GM12875 (cell line): ENCODE measurements at regions not wholly inside any gene's neighbourhood (a gene's known extent, or its start where the extent isn't known, plus 50 kb on each side); places are given as distances from the start of the nearest gene placed in this dataset.
A peak's percentile ranks its signal among the peaks of the same experiment; 100 is the strongest.
"Not testable (repeated sequence)": the region's sequence is repeated elsewhere in the genome, so short reads cannot be mapped to it uniquely, and the experiment has no call there.

Experiments used
- H3K4me3 ChIP-seq: one replicate; pipeline ENCODE4 v1.5.1; 2011; ENCODE audit warnings: low read depth, low read length, control low read depth
- CTCF ChIP-seq: IDR thresholded peaks from 2 replicates; pipeline ENCODE4 v1.5.1; 2011; ENCODE audit warnings: low read depth, mild to moderate bottlenecking, control low read depth, inconsistent platforms, low read length, moderate library complexity, borderline replicate concordance; ENCODE audit not compliant: insufficient read depth

GRCh38 chr1:174105086-174105485, 54.2 kb upstream of the RABGAP1L start:
- TF ChIP-seq CTCF: no peak
- H3K4me3 ChIP-seq: no peak overlapping the region

GRCh38 chr1:174103766-174104165, 55.6 kb upstream of the RABGAP1L start:
- TF ChIP-seq CTCF: no peak

GRCh38 chr1:174101976-174102375, 57.3 kb upstream of the RABGAP1L start:
- not testable (repeated sequence) for H3K4me3 ChIP-seq

More at GRCh38 chr1:174103766-174104165, 55.6 kb upstream of the RABGAP1L start:
- no peak overlapping the region for H3K4me3 ChIP-seq

DNA sequence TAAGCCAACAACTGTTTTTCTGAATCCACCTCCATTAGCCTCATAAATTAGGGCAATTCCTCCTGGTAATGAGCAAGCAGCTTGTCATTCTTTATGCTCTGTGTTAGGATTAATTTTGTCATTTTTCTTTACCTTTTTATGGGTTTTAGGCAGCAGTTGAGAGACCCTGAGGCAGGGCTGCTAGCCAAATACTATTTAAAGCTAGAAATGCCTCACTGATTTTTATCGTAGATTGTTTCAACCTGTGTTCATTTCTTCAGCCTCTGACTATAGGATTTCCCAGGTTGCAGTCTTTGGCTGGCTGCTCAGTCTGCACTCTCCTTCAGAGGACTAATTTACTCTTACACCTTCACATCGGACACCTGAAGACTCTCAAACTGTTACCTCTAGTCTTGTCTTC, 61.9 kb upstream of the RABGAP1L start:
- TF ChIP-seq CTCF: no peak
- no peak overlapping the region for H3K4me3 ChIP-seq

DNA sequence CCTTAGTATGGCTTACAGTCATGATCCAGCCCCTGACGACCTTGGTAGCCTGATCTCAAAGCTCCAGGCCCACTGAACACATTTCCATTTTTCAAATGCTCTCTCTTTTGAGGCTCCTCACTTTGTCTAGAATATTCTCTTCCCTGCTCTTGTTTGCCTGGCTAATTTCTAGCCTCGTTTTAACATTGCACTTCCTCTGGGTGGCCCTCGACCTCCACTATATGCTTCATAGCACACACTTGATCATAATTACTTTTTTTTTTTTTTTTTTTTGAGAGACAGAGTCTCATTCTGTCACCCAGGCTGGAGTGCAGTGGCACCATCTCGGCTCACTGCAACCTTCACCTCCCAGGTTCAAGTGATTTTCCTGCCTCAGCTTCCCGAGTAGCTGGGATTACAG, 65.5 kb upstream of the RABGAP1L start:
- peak; percentile 28; the same call in 1 of the 2 replicates for TF ChIP-seq CTCF
- not testable (repeated sequence) for H3K4me3 ChIP-seq

GRCh38 chr1:174090471-174090870, 68.3 kb upstream of the RC3H1 start:
- no peak for TF ChIP-seq CTCF
- no peak overlapping the region for H3K4me3 ChIP-seq

DNA sequence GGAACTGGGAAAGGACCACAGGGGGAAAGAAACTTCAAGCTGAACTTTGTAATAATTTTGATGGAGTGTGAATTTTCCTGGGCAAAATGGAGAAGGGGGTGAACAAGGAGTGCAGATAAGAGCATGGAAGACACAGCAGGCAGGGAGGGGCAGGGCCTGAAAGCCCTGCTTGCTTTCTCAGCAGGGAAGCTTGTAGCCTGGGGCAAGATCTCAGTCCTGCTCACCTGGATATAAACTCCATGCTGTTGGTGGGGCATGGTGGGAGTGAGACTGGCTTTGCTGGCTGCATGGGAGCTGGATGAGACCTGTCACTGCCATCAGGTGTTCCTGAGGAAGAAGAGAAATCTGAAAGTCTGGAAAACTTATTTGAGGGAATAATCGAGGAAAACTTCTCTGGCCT, 58.7 kb upstream of the RC3H1 start:
- no peak overlapping the region for H3K4me3 ChIP-seq

More for the DNA sequence above, 58.7 kb upstream of the RC3H1 start:
- TF ChIP-seq CTCF: no peak
